GM23248 (cell line): ENCODE measurements at regions not wholly inside any gene's neighbourhood (a gene's known extent, or its start where the extent isn't known, plus 50 kb on each side); places are given as distances from the start of the nearest gene placed in this dataset.

ENCODE experiments used
- EZH2 ChIP-seq: fragments of 200-600 bp; sonication (generic); IDR thresholded peaks from 2 replicates; pipeline ENCODE4 v1.6.1; 2018; ENCODE audit warnings: antibody characterized with exemption, mild to moderate bottlenecking; ENCODE audit not compliant: insufficient read depth, poor library complexity, severe bottlenecking
- EZH2phosphoT487 ChIP-seq: fragments of 200-600 bp; sonication (generic); IDR thresholded peaks from 2 replicates; pipeline ENCODE4 v1.6.1; 2018; ENCODE audit warnings: antibody characterized with exemption, moderate library complexity, mild to moderate bottlenecking, low read depth; ENCODE audit not compliant: insufficient read depth

DNA sequence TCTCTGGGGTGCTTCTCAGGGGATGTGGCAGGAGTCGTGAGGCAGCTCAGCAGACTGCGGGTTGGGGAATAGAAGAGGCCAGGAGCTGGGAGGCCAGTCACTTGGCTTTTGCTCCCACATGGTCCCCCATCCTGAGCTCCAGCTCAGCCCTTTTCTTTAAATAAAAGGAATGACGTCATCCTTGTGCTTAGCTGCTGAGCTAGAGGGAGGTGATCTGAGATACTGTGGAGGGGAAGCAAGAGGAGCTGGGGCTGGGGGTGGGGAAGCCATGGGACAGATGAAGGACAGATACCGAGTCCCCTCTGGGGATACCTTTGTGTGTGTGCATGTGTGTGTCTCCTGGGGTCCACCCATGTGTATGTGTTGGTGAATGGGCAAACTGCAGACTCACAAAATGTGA, 89.0 kb upstream of the ARAP3 start:
- TF ChIP-seq EZH2 (no peak), EZH2phosphoT487 (no peak)
